Caki2 (cell line): ENCODE measurements at regions not wholly inside any gene's neighbourhood (a gene's known extent, or its start where the extent isn't known, plus 50 kb on each side); places are given as distances from the start of the nearest gene placed in this dataset.

Experiments used
- DNase-seq: peaks from one replicate; pipeline ENCODE4 v3.0.0-alpha.2; 2015; ENCODE audit warnings: low read depth
- in situ Hi-C: cut with HindIII; loops from 2 replicates; pipeline ENCODE4 v1.10.0; 2016; ENCODE audit warnings: low sequenced_read_pairs, low pct_unique_long_range_greater_than_20kb, mixed read lengths

DNA sequence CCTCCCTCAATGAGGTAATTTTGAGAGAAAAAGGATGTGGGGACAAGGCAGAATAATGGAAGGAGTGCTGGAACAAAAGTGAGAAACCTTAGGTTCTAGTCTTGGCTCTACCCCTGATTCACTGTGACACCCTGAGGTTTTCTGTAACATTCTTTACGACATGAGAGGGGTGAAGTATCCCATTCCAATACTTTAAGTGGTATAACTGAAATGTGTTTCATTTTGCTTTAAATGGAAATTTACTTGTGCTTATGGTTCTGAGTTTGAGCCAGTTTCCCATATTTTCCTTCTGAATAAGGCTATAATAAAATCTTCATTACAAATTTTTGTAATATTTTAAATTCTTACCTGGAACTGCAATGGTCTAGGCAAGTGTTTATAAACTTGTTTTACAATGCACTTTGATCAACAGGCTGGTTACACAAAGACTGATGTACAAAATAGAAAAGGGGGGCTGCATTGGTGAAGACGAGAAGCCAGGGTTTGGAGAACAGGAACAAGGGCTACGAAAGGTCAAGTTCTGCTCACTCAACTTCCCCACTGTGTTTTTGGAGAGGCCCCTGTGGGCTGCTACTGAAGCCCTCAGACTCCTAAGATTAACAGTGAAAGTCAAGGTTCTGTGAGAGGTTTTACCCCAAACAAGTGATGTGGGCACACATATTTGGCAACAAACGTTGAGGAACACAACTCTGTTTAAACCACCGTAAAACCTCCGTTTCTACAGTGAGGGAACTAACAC is 171.9 kb upstream of the ELL2 start:
- DNase-seq: no peak
- in situ Hi-C loops: no loop called here

DNA sequence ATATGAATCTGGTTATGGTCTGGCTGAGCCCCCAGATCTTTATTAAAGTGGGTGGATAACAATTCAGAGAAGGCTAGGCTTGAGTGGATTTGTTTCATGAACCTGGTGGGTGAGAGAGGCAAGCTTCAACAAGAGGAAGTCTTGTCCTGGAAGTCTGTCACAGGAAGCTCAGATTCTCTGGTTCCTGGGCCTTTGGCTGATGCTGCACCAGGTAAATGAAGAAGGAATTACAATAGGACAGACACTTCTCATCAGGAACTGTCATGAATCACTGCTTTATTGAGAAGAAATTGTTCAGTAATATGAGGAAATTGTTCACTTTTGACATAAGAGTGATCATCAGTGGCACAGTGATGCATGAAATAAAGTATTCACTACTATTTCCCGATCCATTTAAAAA is 167.6 kb upstream of the ELL2 start:
- in situ Hi-C loops: no loop called here
- no peak for DNase-seq

DNA sequence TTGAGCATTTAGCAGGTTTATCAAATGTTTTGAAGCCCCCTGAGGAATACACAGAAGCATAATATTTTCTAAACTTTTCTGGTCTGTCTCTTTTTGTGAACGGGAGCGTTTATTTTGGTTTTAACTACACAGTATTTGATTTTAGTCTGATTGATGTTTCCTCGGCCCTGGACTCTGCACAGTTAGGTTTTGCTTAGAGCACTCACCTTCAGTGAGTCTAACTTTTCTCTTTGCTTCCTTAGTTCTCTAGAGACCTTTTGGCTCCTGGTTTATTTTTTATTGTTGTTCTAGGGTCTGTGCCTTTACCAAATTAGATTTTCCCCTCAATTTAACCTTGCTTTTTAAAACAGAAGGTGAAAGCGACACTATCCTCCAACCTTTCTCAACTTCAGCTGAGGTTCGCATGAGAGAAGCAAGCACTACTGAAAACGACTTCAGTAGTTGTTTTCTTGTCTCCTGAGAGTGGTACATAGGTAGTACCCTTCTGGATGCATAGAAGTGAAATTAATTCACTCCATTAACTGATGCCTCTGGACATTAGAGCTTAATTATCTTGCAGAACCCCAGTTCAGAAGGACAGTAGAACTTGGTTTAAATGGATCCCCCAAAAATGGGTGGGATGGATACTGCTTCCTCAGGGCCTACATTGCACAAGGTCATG is 166.7 kb upstream of the ELL2 start:
- DNase-seq: no peak
- in situ Hi-C loops: no loop called here

DNA sequence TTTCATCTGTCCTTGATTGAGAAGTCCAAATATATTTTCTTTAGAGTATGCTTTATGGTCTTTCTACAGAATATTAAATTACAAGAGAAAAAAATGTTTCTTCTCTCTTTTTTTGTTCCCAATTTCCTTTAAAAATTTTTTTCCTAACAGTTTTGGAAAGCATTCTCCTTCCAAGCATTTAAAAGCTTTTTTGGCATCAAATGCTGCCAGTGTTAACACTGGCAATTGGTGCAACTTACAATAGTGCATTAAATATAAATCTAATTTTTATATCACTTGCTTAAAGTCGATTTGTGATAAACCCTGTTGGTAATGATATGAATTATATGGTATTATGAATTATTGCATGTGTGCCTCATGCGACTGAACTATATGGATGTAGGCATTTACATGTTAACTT is 165.9 kb upstream of the ELL2 start:
- no peak for DNase-seq
- in situ Hi-C loops: no loop called here

DNA sequence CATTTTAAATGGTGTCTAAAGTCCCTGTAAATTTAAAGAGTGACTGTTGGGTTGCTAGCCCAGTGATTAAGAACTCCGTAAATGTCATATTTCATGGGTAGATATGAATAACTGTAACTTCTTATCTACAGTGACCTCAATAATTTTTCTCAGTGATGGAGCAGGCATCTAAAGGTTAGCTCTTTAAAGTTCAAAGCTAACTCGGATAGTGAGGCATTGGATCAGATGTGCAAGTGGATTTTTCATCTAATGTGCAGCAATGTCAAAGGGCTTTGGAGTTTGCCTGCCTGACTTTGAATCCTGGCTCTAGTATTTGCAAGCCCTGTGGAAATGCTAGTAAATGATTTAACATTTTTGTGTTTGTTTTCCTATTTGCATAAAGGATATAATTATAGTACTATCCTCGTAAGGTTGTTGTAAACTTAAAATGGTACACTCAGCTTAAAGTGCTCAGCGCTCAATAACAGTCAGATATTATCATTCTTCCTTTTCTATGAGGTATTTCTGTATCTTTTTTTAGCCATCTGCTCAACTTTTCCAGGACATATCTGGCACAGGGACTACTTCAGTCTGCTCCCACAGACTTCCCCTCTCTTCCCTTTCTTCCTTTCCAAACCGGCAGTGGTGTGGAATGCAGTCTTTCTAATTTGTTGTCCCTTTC is 163.7 kb upstream of the ELL2 start:
- DNase-seq: no peak
- in situ Hi-C loops: no loop called here

DNA sequence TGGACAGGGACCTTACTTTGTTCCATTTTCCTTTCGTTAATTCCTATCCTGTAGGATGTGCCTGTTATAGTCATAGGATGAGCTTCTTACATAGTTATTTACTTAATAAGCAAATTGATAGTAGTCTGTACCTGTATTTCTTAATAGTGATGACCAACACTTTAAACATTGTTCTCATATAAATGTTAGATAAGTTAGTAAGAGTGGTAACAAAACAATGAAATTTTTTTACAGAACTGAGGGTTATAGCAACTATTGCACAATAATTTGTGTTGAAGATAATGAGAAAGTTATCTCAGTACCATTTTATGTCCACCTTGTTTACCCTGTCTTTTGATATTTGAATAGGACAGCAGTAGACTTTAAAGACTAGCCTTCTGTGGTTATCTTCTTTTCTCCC is 162.9 kb upstream of the ELL2 start:
- DNase-seq: no peak
- in situ Hi-C loops: no loop called here

DNA sequence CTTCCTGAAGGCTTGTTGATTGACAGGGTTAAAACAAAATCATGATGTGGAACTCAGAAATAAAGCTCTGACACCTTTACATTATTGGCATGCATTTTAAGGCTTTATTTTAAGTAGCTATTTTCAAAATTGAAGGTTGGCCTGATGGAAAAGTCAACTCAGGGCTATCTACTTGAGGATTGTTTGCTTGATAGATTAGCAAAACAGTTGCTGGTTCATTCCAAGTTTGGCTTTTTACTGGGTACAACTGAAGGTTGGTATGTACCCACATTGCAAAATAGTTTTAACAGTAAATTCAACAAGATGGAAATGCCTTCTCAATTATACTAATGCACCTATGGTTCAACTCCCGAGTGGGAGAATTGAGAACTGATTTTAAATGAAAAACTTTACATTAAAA is 161.8 kb upstream of the ELL2 start:
- in situ Hi-C loops: no loop called here
- no peak for DNase-seq

DNA sequence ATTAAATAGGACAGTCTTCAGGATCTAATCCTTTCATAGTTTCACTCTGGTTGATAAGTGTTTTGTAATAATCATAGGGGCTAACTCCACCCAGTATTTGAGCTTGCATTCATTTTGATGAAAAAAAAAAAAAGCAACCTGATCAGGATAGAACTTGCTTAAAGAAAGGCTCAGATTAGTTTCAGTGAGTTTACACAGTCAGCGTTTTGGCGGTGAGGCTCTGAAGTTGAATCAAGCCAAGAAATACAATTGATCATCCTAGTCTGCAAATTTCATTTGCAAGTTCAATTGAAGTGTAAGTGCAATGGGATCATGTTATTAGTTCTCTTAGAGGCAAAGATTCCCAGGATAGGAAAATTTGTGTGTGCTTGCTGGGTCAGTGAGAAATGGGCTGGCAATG is 159.7 kb upstream of the ELL2 start:
- no peak for DNase-seq

DNA sequence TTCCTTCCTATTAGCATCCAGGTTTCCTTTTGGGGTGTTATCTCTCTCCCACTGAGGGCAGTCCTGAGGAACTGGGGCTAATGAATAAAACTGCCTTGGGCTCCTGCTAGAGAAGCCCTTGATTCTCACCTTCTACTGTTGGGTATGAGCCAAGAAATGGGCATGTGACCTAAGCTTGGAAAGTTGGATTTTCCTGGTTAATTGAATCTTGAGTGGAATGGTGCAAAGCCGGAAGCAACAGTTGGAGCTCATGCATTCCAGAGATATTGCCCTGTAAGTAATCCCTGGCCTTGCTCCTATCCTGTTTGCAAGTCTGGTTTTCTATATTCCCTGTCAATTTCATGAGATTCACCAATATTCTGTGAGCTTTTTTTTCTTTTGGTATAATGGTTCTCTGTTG is 158.5 kb upstream of the ELL2 start:
- no peak for DNase-seq

More for the DNA sequence above, 159.7 kb upstream of the ELL2 start:
- in situ Hi-C loops: no loop called here

DNA sequence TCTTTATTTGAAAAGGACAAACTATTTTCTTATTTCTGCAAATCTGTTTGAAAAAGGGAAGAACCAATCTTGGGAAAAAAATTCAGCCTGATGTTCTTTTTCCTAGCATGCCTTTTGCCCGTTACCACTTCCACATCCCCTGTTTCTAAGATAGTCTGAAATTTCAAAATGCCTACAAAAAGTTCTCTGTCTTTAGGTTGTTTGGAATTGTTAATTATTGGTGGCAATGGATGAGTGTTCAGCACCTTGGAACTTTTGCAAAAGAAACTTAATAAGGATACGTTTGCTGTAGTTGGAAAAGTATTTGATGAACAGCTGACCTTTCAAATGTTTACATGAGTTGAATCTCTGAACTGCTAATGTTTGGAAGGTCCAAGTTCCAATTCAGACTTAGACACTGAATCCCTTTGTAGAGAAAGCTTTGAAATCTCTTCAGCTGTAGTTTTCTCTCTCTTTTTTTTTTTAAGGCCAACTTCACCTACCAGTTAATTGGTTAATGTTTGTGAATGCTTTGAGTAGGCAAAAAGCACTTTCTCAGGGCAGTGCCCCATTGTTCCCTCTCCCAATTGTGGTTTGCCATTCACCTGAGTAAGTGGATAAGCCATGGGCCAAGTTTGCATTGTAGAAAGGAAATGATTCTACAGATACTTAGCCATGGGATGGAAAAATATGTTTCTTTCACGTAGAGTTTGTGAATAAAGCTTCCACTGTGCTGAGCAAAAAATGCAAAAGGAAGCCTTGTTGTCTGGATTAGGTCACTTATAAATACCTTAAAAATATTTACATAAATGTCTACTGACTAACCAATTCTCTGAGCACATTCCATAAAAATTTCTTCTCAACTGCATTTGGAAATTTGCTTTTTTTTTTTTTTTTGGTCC is 156.4 kb upstream of the ELL2 start:
- no peak for DNase-seq
- in situ Hi-C loops: no loop called here

More for the DNA sequence above, 158.5 kb upstream of the ELL2 start:
- in situ Hi-C loops: no loop called here

DNA sequence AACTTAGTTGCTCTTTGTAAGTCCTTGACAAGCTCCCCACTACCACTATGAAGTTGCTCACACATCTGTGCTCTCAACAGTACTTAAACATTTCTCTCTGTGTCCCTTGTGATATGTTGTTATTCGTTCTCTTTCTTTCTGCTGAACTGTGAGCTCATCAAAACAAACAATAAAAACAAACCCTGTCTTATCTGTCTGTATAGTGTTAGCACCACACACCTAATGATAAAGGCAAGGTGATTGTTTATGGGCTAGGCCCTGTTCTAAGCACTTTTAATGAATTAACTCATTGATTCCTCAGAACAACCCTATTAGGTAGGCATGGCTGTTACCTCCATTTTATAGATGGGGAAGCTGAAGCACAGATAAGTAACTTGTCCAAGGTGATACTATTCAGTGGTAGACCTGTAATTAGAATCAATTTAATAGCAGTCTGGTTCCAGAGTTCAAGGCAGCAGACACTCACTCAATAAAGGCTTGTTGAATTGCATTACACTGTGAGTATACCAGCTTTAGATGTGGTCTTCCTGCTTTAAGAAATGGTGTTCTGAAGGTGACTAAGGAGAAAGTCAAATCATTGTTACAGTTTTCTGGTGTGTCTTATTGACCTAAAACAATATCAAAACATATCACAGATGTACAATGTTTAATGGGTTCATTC is 153.6 kb upstream of the ELL2 start:
- DNase-seq: no peak
- in situ Hi-C loops: no loop called here

DNA sequence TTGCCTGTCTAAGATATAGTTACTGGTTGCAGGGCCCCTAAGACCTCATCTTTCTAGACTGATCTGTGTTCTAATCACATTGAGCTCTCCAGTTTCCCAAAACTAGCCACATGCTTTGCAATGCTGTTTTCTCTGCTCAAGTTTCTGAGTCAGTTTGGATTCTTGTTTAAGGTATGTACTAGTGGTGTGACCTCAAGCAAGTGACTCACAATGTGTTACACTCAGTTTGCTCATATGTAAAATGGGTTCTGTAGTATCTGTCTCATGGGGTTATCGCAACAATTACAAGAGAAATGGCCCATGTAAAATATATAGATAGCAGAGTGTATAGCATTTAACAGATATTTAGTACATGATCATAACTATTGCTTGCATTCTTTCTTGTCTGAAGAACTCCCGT is 153.1 kb upstream of the ELL2 start:
- in situ Hi-C loops: no loop called here
- no peak for DNase-seq

DNA sequence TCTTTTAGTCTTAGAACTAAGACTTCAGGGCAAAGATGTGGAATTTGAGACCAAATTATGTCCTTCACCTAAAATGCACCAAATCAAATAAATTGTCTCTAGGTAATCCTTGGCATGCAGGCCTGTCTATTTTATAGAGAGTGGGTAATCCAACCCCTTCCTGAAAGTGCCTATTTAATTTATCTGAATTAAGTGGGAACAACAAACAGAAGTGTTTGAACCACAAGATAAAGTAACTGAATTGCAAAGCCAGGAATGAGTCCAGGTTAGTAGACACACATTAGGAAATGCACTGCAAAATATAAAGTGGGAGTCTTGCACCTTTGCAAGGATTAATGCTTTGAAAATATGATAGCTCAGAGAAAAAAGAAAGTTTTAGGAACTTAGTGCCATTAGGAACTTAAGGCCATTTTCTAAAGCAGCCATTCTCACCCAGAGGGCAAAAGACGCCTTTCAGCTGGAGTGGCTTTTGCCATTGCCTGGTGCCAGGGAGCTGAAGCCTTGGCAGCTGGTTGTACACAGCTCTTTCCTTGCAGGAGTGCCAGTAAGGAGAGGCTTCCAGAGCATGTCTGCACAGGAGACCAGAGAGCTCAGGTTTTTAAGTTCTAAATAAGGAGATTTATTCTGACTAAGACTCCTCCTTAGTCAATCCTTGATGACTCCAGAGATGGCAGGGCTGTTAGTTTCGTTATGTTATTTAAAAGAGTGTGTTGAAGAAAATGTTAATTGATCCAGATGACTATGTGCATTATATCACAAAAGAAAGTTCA is 151.7 kb upstream of the ELL2 start:
- in situ Hi-C loops: no loop called here
- no peak for DNase-seq

DNA sequence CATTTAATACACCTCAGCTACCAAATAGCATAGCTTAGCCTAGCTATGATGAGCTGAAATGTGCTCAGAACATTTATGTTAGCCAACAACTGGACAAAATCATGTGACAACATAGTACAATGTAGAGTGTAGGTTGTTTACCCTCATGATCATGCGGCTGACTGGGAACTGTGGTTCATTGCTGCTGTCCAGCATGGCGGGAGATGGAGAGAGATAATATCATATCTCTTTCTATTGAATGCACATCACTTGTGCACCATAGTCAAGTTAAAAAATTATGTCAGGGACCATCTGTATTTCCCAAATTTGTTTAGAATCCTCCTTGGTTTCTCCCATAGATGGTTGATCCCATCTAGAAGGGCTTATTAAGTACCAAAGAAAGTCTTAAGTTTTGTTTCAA is 151.1 kb upstream of the ELL2 start:
- no peak for DNase-seq
- in situ Hi-C loops: no loop called here

DNA sequence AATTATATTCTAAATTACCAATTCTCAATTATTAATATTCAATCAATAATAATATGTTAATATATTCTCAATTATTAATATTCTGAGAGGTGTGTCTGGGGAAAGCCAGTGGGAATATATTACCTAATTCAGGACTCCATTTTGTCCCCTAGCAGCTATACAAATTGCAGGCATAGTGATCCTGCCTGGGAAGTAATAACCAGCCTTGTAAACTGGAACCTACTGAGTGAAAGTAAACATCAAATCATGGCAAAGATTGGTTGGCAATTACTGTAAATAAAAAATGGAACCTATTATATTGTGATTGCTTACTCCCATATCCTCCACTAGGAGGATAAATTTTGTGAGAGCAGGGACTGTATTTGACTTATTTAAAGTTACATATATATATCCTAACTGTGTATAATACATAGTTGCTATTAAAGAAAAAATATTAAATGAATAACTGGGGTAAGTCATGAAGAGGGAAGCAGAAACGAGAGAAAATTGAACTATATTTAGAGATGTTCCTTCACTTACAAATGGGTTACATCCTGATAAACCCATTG is 150.5 kb upstream of the ELL2 start:
- DNase-seq: no peak
- in situ Hi-C loops: no loop called here

DNA sequence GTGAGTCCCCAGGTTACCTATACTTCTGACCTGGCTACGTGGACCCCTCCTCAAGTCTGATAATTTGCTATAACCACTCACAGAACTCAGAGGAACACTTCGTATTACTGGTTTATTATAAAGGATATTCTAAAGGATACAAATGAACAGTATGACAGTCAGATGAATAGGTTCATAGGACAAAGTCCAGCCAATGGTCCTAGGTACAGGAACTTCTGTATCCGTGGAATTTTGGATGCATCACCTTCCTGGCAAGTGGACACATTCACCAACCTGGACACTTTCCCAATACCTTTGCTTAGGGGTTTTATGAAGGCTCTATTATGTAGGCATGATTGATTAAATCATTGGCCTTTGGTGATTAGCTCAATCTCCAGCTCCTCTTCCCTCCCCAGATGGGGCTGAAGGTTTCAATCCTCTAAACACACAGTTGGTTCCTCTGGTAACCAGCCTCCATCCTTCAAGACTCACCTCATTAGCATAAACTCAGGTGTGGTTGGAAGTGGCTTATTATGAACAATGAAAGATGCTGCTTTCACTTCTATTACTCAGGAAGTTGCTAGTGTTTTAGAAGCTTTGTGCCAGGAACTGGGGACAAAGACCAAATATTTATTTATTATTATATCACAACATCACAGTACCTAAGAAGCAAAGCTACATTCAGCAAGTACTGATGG is 149.6 kb upstream of the ELL2 start:
- in situ Hi-C loops: no loop called here
- no peak for DNase-seq

DNA sequence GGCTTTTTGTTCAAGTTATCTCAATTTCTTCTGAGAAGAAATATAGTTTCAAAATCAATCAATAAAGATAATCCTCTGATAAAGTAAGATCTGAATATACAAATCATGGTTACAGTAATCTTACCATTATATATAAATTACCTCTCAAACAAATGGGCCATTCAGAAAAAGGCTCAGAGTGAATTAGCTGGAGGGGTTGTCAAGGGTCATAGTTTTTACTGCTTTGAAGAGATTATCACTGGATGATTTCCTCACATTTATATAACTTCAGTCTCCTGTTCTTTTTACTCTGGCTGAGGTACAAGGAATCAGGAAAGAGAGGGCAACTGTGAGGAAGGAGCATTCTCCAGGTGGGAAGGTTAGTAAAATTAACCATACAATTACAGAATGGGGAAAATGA is 148.6 kb upstream of the ELL2 start:
- no peak for DNase-seq
- in situ Hi-C loops: no loop called here
